Heart left ventricle (tissue), 13 donors: ENCODE measurements at regions not wholly inside any gene's neighbourhood (a gene's known extent, or its start where the extent isn't known, plus 50 kb on each side); places are given as distances from the start of the nearest gene placed in this dataset.
"Not testable (repeated sequence)": the region's sequence is repeated elsewhere in the genome, so short reads cannot be mapped to it uniquely, and the experiment has no call there.

Experiments
- POLR2A ChIP-seq, 2 donors: fragments of 450-650 bp; IDR thresholded peaks; one replicate each; pipeline ENCODE4 v1.6.1; 2017; ENCODE audit warnings: antibody characterized with exemption in 2 of 2, mild to moderate bottlenecking in 2 of 2, moderate library complexity in 2 of 2
- TF ChIP-seq, protein P1 (sequence below), 12 donors: fragments of 200-600 bp; sonication (generic) in 4 of 12; IDR thresholded peaks; one replicate each; pipeline versions ENCODE4 v1.5.0 to v1.8.0; 2018 to 2022; ENCODE audit warnings: antibody characterized with exemption in 12 of 12, mild to moderate bottlenecking in 5 of 12
- donor health status: ischemic (EF 13 %, LVEDD 7.1; RV severe dilation, severe dysfunction).
- donor health status: DM: no; HTN: yes; CAD: no.
- donor health status: DM: no; HTN: no; CAD: no.
- donor health status: ischemic (EF 25% LVEDD 6.9; RV normal size, moderate dysfunction).
- donor health status: ischemic (EF 25% LVEDD 5.7; RV mildly dilated, moderate dysfunction).
- donor health status: ischemic (EF 35%, LVEDD 5.7; RV mildly dilated, moderate dysfunction).
- donor health status: nonischemic (EF 11% LVEDD 7.7; RV severe dilation, severe dysfunction).
- donor health status: DM: yes; HTN: yes; CAD: no.
- donor health status: PGD.
- donor health status: ischemic (EF 29% LVEDD 5.4; RV normal size, mild dysfunction).
- donor health status: nonischemic (EF 23%, LVEDD 6.1; RV moderate dilation, normal function).

DNA sequence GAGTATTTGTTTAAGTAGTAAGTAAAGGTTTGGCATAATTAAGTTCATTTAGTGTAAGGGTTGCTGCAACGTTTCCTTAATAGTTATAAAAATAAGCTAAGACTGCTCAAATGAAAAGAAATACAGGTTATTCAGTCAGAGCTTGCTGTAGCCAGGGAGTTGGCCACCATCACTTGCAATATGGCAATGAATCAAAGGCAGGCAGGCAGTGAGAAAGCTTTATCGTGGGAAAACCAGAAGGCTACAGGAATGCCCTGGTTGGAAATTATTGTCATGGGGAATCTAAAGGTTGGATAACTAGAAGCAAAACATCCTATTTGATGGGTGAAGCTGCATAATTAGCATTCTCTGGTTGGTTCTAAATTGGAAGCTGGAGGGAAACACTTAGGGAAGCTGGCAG lies 1286.4 kb upstream of the CDH18 start:
- TF ChIP-seq, protein P1, sequence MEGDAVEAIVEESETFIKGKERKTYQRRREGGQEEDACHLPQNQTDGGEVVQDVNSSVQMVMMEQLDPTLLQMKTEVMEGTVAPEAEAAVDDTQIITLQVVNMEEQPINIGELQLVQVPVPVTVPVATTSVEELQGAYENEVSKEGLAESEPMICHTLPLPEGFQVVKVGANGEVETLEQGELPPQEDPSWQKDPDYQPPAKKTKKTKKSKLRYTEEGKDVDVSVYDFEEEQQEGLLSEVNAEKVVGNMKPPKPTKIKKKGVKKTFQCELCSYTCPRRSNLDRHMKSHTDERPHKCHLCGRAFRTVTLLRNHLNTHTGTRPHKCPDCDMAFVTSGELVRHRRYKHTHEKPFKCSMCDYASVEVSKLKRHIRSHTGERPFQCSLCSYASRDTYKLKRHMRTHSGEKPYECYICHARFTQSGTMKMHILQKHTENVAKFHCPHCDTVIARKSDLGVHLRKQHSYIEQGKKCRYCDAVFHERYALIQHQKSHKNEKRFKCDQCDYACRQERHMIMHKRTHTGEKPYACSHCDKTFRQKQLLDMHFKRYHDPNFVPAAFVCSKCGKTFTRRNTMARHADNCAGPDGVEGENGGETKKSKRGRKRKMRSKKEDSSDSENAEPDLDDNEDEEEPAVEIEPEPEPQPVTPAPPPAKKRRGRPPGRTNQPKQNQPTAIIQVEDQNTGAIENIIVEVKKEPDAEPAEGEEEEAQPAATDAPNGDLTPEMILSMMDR (IDR thresholded peaks at IDR 0.05) = not testable (repeated sequence)
- TF ChIP-seq POLR2A (IDR thresholded peaks at IDR 0.05) = not testable (repeated sequence)
